H54 (cell line): ENCODE measurements at regions not wholly inside any gene's neighbourhood (a gene's known extent, or its start where the extent isn't known, plus 50 kb on each side); places are given as distances from the start of the nearest gene placed in this dataset.

Experiments used
- DNase-seq: peaks from one replicate; pipeline ENCODE4 v3.0.0; 2011; ENCODE audit warnings: low spot score, mixed read lengths; ENCODE audit not compliant: insufficient read length
- FAIRE-seq: peaks from 3 replicates; lab custom pipeline; 2011; peaks lifted over from hg19 to GRCh38; lab: Jason Lieb, UNC
- POLR2A ChIP-seq: IDR thresholded peaks from 2 replicates; pipeline ENCODE4 v1.6.1; 2011; ENCODE audit warnings: low read depth, mild to moderate bottlenecking, low read length

GRCh38 chr3:73324203-73325155 lies 263.0 kb downstream of the EBLN2 start:
- no peak for DNase-seq
- no peak for FAIRE-seq
- TF ChIP-seq POLR2A, result no peak

GRCh38 chr3:73326396-73326795 lies 264.9 kb downstream of the EBLN2 start:
- DNase-seq (no peak), FAIRE-seq (no peak)
- TF ChIP-seq POLR2A, result no peak

- no peak for TF ChIP-seq POLR2A
- DNase-seq (no peak), FAIRE-seq (no peak)
These were observed 265.6 kb downstream of the EBLN2 start for GRCh38 chr3:73327052-73327451.
